Keratinocyte (primary cell): ENCODE measurements at regions not wholly inside any gene's neighbourhood (a gene's known extent, or its start where the extent isn't known, plus 50 kb on each side); places are given as distances from the start of the nearest gene placed in this dataset.

Experiments
- EZH2 ChIP-seq: IDR thresholded peaks from one replicate; pipeline ENCODE4 v1.6.1; 2012; ENCODE audit warnings: inconsistent platforms, mild to moderate bottlenecking, low read length, moderate library complexity
- TF ChIP-seq, protein P1 (sequence below), 3 experiments: IDR thresholded peaks in 1 of 3; conservative IDR thresholded peaks in 1 of 3; optimal IDR thresholded peaks in 1 of 3; 2 replicates in 2 of 3; 3 replicates in 1 of 3; pipeline versions ENCODE3 to v1.5.1; 2011; ENCODE audit warnings: low read length in 3 of 3, mild to moderate bottlenecking in 3 of 3, moderate library complexity in 2 of 3, control low read depth in 1 of 3, inconsistent platforms in 1 of 3; ENCODE audit not compliant: insufficient read depth in 2 of 3; ENCODE audit errors: extremely low read depth in 1 of 3

DNA sequence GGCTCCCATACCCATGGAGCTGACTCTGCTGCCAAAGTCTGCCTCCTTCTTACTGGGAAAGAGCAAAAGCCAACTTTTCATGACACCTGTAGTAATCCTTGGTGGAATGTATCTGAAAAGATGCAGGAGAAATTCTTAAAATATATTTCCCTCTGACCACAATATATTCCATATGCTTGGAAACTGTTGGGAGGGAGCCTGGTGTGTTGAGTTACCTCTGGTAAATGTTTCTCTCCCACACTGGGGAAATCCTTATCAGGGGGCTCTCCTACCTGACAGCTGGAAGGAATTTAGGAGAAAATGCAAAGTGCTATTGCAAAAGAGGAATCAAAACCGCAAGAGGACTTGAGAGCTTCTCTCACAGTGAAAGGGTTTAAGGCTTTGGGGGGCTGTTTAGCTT is 139.4 kb downstream of the TBX5 start:
- TF ChIP-seq, protein P1, sequence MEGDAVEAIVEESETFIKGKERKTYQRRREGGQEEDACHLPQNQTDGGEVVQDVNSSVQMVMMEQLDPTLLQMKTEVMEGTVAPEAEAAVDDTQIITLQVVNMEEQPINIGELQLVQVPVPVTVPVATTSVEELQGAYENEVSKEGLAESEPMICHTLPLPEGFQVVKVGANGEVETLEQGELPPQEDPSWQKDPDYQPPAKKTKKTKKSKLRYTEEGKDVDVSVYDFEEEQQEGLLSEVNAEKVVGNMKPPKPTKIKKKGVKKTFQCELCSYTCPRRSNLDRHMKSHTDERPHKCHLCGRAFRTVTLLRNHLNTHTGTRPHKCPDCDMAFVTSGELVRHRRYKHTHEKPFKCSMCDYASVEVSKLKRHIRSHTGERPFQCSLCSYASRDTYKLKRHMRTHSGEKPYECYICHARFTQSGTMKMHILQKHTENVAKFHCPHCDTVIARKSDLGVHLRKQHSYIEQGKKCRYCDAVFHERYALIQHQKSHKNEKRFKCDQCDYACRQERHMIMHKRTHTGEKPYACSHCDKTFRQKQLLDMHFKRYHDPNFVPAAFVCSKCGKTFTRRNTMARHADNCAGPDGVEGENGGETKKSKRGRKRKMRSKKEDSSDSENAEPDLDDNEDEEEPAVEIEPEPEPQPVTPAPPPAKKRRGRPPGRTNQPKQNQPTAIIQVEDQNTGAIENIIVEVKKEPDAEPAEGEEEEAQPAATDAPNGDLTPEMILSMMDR (optimal IDR thresholded peaks at IDR 0.05 in 1 of 3, IDR thresholded peaks at IDR 0.05 in 1 of 3, conservative IDR thresholded peaks at IDR 0.05 in 1 of 3; ENCODE audit: extremely low read depth in 1 of 3, insufficient read depth in 2 of 3, low read length in 3 of 3) = no peak
- TF ChIP-seq EZH2 = no peak
